Activated CD4-positive, CD25-positive, alpha-beta regulatory T cell treated with anti-CD3 and anti-CD28 coated beads, Interleukin-2, amount 50 U/mL, for 72 hours (primary cell): ENCODE measurements at regions not wholly inside any gene's neighbourhood (a gene's known extent, or its start where the extent isn't known, plus 50 kb on each side); places are given as distances from the start of the nearest gene placed in this dataset.

Experiments
- DNase-seq: peaks from one replicate; pipeline ENCODE4 v3.0.0; 2021

GRCh38 chr12:124504273-124505000 is 63.0 kb downstream of the NCOR2 start:
- no peak for DNase-seq

GRCh38 chr12:124503305-124503704 is 64.1 kb downstream of the NCOR2 start:
- no peak for DNase-seq

- no peak for DNase-seq
These were observed 65.0 kb downstream of the NCOR2 start for GRCh38 chr12:124502379-124502778.

- DNase-seq = no peak
These were observed 65.6 kb downstream of the NCOR2 start for GRCh38 chr12:124501827-124502226.

GRCh38 chr12:124501112-124501561 is 66.3 kb downstream of the NCOR2 start:
- no peak for DNase-seq

- DNase-seq = no peak
These were observed 67.5 kb downstream of the NCOR2 start for GRCh38 chr12:124499898-124500244.

GRCh38 chr12:124499190-124499753 is 68.1 kb downstream of the NCOR2 start:
- no peak for DNase-seq

- no peak for DNase-seq
These were observed 68.9 kb downstream of the NCOR2 start for GRCh38 chr12:124498275-124499189.

- no peak for DNase-seq
These were observed 69.8 kb downstream of the NCOR2 start for GRCh38 chr12:124497658-124498057.

GRCh38 chr12:124497039-124497438 is 70.4 kb downstream of the NCOR2 start:
- no peak for DNase-seq

GRCh38 chr12:124496584-124496983 is 70.8 kb downstream of the NCOR2 start:
- peak; percentile 50 for DNase-seq

GRCh38 chr12:124495194-124495983 is 72.0 kb downstream of the NCOR2 start:
- no peak for DNase-seq

- DNase-seq = no peak
These were observed 72.7 kb downstream of the NCOR2 start for GRCh38 chr12:124494751-124495129.

GRCh38 chr12:124493809-124494750 is 73.3 kb downstream of the NCOR2 start:
- DNase-seq = peak; percentile 66

- DNase-seq = no peak
These were observed 74.3 kb downstream of the NCOR2 start for GRCh38 chr12:124492879-124493808.

- no peak for DNase-seq
These were observed 75.5 kb downstream of the NCOR2 start for GRCh38 chr12:124491856-124492420.

GRCh38 chr12:124491310-124491709 is 76.1 kb downstream of the NCOR2 start:
- no peak for DNase-seq

- DNase-seq = no peak
These were observed 76.7 kb downstream of the NCOR2 start for GRCh38 chr12:124490584-124491305.

GRCh38 chr12:124489915-124490583 is 77.4 kb downstream of the NCOR2 start:
- no peak for DNase-seq
